Neural cell (in vitro differentiated cells): ENCODE measurements at regions not wholly inside any gene's neighbourhood (a gene's known extent, or its start where the extent isn't known, plus 50 kb on each side); places are given as distances from the start of the nearest gene placed in this dataset.

ENCODE experiments used
- H2AFZ ChIP-seq: fragments of 200-600, 300-800 bp; sonication (generic), shearing (Covaris generic); 2 replicates; pipeline ENCODE4 v1.6.0; 2014; ENCODE audit warnings: low read depth, mild to moderate bottlenecking, antibody characterized with exemption, low read length, moderate library complexity
- H3F3A ChIP-seq: fragments of 200-600 bp; shearing (Covaris generic); 2 replicates; pipeline ENCODE4 v1.6.1; 2016; ENCODE audit warnings: mild to moderate bottlenecking, moderate library complexity, mixed read lengths, antibody characterized with exemption, low read length; ENCODE audit not compliant: insufficient read depth, poor library complexity, severe bottlenecking
- H3K27ac ChIP-seq: fragments of 200-600, 300-800 bp; sonication (generic), shearing (Covaris generic); 2 replicates; pipeline ENCODE4 v1.5.1; 2014; ENCODE audit warnings: mild to moderate bottlenecking, low read length, moderate library complexity
- H3K27me3 ChIP-seq: fragments of 300-800, 200-600 bp; sonication (generic), shearing (Covaris generic); 2 replicates; pipeline ENCODE4 v1.6.0; 2014; ENCODE audit warnings: mild to moderate bottlenecking, low read depth, low read length, moderate library complexity; ENCODE audit not compliant: insufficient read depth
- H3K36me3 ChIP-seq: fragments of 300-800, 200-600 bp; sonication (generic), shearing (Covaris generic); 2 replicates; pipeline ENCODE4 v1.5.1; 2014; ENCODE audit warnings: mild to moderate bottlenecking, antibody characterized with exemption, low read length, moderate library complexity; ENCODE audit not compliant: insufficient read depth
- H3K4me2 ChIP-seq: fragments of 300-800, 200-600 bp; sonication (generic), shearing (Covaris generic); 2 replicates; pipeline ENCODE4 v1.6.0; 2014; ENCODE audit warnings: mild to moderate bottlenecking, low read length
- H3K4me3 ChIP-seq: fragments of 300-800, 200-600 bp; sonication (generic), shearing (Covaris generic); 2 replicates; pipeline ENCODE4 v1.5.1; 2014; ENCODE audit warnings: mild to moderate bottlenecking, low read length, moderate library complexity
- H3K79me2 ChIP-seq: fragments of 200-600 bp; shearing (Covaris generic); replicated peaks from 2 replicates; pipeline ENCODE4 v1.6.0; 2014; ENCODE audit warnings: mild to moderate bottlenecking, low read length, moderate library complexity; ENCODE audit not compliant: insufficient read depth
- H3K9ac ChIP-seq: fragments of 300-800, 200-600 bp; sonication (generic), shearing (Covaris generic); 2 replicates; pipeline ENCODE4 v1.6.1; 2016; ENCODE audit warnings: mild to moderate bottlenecking, low read length, mixed read lengths
- H3K9me2 ChIP-seq: fragments of 200-600 bp; shearing (Covaris generic); 2 replicates; pipeline ENCODE4 v1.6.1; 2016; ENCODE audit warnings: mild to moderate bottlenecking, low read length, mixed read lengths; ENCODE audit not compliant: insufficient read depth
- H3K9me3 ChIP-seq: fragments of 200-600, 300-800 bp; sonication (generic), shearing (Covaris generic); 2 replicates; pipeline ENCODE4 v1.6.1; 2016; ENCODE audit warnings: mild to moderate bottlenecking, mixed run types, low read length, moderate library complexity, mixed read lengths
- H4K20me1 ChIP-seq: fragments of 200-600 bp; shearing (Covaris generic); 2 replicates; pipeline ENCODE4 v1.6.1; 2016; ENCODE audit warnings: mild to moderate bottlenecking, mixed run types; ENCODE audit not compliant: insufficient read depth
- CTCF ChIP-seq: fragments of 450-650 bp; IDR thresholded peaks from 2 replicates; pipeline ENCODE4 v1.5.1; 2014; ENCODE audit warnings: antibody characterized with exemption, mild to moderate bottlenecking, moderate library complexity; ENCODE audit not compliant: poor library complexity, severe bottlenecking
- EP300 ChIP-seq: fragments of 450-650 bp; conservative IDR thresholded peaks from 2 replicates; pipeline ENCODE4 v1.6.1; 2014; ENCODE audit warnings: antibody characterized with exemption, mild to moderate bottlenecking, moderate library complexity; ENCODE audit not compliant: poor library complexity, severe bottlenecking
- EZH2 ChIP-seq: fragments of 200-600, 300-800 bp; shearing (Covaris generic), sonication (generic); IDR thresholded peaks from 2 replicates; pipeline ENCODE4 v1.6.1; 2014; ENCODE audit warnings: antibody characterized with exemption, low read length, borderline replicate concordance, mild to moderate bottlenecking; ENCODE audit not compliant: insufficient read depth, poor library complexity, severe bottlenecking
- MXI1 ChIP-seq: fragments of 450-650 bp; conservative IDR thresholded peaks from 2 replicates; pipeline ENCODE4 v1.6.1; 2014; ENCODE audit warnings: antibody characterized with exemption, mild to moderate bottlenecking; ENCODE audit not compliant: poor library complexity, severe bottlenecking
- POLR2AphosphoS5 ChIP-seq: IDR thresholded peaks from 2 replicates; pipeline ENCODE4 v1.6.1; 2012
- RAD21 ChIP-seq: fragments of 450-650 bp; conservative IDR thresholded peaks from 2 replicates; pipeline ENCODE4 v1.6.1; 2014; ENCODE audit warnings: antibody characterized with exemption, mild to moderate bottlenecking, moderate library complexity
- REST ChIP-seq: IDR thresholded peaks from 2 replicates; pipeline ENCODE4 v1.6.1; 2012; ENCODE audit warnings: borderline replicate concordance
- SMC3 ChIP-seq: fragments of 450-650 bp; conservative IDR thresholded peaks from 2 replicates; pipeline ENCODE4 v1.6.1; 2014; ENCODE audit warnings: antibody characterized with exemption, mild to moderate bottlenecking, moderate library complexity; ENCODE audit not compliant: poor library complexity
- TAF1 ChIP-seq: IDR thresholded peaks from 2 replicates; pipeline ENCODE4 v1.6.1; 2012; ENCODE audit warnings: low read depth

GRCh38 chr6:65790666-65791065, 83.6 kb upstream of the EYS start:
- Histone ChIP-seq H3K9me2 (no peaks in the 10 kb centered on the region), H4K20me1 (no peaks in the 10 kb centered on the region), H3F3A (no peaks in the 10 kb centered on the region), H3K36me3 (no peaks in the 10 kb centered on the region), H3K9ac (no peak overlapping the region), H2AFZ (no peak overlapping the region), H3K9me3 (no peaks in the 10 kb centered on the region), H3K79me2 (no peaks in the 10 kb centered on the region), H3K27ac (no peak overlapping the region), H3K4me2 (no peak overlapping the region), H3K4me3 (no peak overlapping the region), H3K27me3 (no peaks in the 10 kb centered on the region)
- TF ChIP-seq POLR2AphosphoS5: no peak
- TF ChIP-seq REST: no peak
- TF ChIP-seq CTCF: no peak
- no peak for TF ChIP-seq EZH2
- TF ChIP-seq EP300: no peak
- TF ChIP-seq SMC3: no peak
- TF ChIP-seq MXI1: no peak
- TF ChIP-seq TAF1: no peak
- TF ChIP-seq RAD21: no peak

GRCh38 chr6:65787787-65788186, 80.8 kb upstream of the EYS start:
- no peaks in the 10 kb centered on the region for H3K36me3 ChIP-seq
- no peak overlapping the region for H3K4me2 ChIP-seq
- H2AFZ ChIP-seq: no peak overlapping the region
- H4K20me1 ChIP-seq: no peaks in the 10 kb centered on the region
- no peaks in the 10 kb centered on the region for H3F3A ChIP-seq
- no peaks in the 10 kb centered on the region for H3K9me2 ChIP-seq
- no peak overlapping the region for H3K4me3 ChIP-seq
- H3K79me2 ChIP-seq: no peaks in the 10 kb centered on the region
- H3K27ac ChIP-seq: no peak overlapping the region
- H3K27me3 ChIP-seq: no peaks in the 10 kb centered on the region
- TF ChIP-seq EP300: no peak
- no peak for TF ChIP-seq REST
- TF ChIP-seq EZH2: no peak
- no peak for TF ChIP-seq TAF1
- no peak for TF ChIP-seq RAD21
- no peak for TF ChIP-seq MXI1
- TF ChIP-seq SMC3: no peak
- no peak for TF ChIP-seq POLR2AphosphoS5
- TF ChIP-seq CTCF: no peak
- no peaks in the 10 kb centered on the region for H3K9me3 ChIP-seq
- H3K9ac ChIP-seq: no peak overlapping the region
